ENCODE measurements at regions not wholly inside any gene's neighbourhood (a gene's known extent, or its start where the extent isn't known, plus 50 kb on each side); places are given as distances from the start of the nearest gene placed in this dataset.

DNA sequence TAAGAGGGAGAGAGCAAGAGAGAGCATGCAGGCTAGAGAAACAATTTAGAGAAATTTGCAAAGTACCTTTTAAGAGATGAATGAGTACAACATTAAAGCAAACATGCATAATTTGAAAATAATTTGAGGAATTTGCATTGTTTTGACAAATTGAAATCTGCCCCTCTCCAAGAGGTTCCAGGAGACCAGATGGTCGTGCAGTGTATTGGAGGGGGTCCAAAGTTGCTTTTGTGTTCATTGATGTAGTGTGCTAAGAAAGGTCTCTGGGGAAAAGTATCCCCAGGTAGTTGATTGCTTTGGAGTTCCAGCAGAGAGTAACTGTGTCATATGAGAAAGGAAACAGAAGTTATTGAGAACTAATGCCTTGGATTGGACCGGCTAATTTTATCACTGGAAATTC, 635.0 kb upstream of the TENM3 start:
- Histone ChIP-seq H3K27me3 (replicated peaks; ENCODE audit: control insufficient read depth, insufficient read depth, low read length) (no peaks in the 10 kb centered on the region), H3K36me3 (ENCODE audit: control insufficient read depth, insufficient read depth, low read length) (no peaks in the 10 kb centered on the region), H3K4me3 (replicated peaks; ENCODE audit: low read depth, low read length) (no peak overlapping the region)
- TF ChIP-seq, protein P1, sequence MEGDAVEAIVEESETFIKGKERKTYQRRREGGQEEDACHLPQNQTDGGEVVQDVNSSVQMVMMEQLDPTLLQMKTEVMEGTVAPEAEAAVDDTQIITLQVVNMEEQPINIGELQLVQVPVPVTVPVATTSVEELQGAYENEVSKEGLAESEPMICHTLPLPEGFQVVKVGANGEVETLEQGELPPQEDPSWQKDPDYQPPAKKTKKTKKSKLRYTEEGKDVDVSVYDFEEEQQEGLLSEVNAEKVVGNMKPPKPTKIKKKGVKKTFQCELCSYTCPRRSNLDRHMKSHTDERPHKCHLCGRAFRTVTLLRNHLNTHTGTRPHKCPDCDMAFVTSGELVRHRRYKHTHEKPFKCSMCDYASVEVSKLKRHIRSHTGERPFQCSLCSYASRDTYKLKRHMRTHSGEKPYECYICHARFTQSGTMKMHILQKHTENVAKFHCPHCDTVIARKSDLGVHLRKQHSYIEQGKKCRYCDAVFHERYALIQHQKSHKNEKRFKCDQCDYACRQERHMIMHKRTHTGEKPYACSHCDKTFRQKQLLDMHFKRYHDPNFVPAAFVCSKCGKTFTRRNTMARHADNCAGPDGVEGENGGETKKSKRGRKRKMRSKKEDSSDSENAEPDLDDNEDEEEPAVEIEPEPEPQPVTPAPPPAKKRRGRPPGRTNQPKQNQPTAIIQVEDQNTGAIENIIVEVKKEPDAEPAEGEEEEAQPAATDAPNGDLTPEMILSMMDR (IDR thresholded peaks at IDR 0.05; ENCODE audit: insufficient read depth, low read length, poor library complexity, severe bottlenecking): no peak
- DNase-seq (ENCODE audit: extremely low read depth, insufficient read length): no peak

GRCh38 chr4:181611033-181611711, 632.0 kb upstream of the TENM3 start:
- TF ChIP-seq, protein P1 (IDR thresholded peaks at IDR 0.05; ENCODE audit: insufficient read depth, low read length, poor library complexity, severe bottlenecking): no peak
- Histone ChIP-seq H3K36me3 (ENCODE audit: control insufficient read depth, insufficient read depth, low read length) (no peaks in the 10 kb centered on the region), H3K4me3 (replicated peaks; ENCODE audit: low read depth, low read length) (no peak overlapping the region), H3K27me3 (replicated peaks; ENCODE audit: control insufficient read depth, insufficient read depth, low read length) (no peaks in the 10 kb centered on the region)
- no peak for DNase-seq (ENCODE audit: extremely low read depth, insufficient read length)

DNA sequence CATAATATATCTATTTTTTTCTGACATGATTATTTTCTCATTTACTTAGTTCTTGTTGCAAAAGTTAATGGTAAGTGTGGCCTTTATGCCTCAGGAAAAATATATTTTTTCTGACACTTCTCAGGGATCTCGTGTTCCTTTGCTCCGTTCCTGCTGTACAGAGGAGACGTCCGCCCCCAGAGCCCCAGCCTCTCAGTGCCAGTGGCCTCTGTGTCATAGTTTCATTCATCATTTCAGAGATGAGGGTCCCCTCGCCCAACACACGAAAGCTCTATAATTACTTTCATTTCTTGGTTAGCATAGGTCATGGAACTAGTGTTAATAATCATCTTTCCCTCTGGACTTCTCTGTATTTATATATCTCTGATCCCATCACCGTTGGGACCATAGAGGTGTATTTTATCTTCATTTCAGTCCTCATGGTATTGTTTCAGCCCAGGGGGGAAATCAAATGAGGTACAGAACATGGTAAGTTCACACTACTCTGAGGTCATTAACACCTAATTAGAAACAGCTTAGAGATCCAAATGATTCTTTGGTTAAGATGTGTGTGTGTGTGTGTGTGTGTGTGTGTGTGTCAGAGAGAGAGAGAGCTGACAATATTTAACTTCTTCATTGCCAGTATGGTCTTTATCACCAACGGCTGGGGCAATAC, 631.1 kb upstream of the TENM3 start:
- Histone ChIP-seq H3K4me3 (replicated peaks; ENCODE audit: low read depth, low read length) (no peak overlapping the region), H3K36me3 (ENCODE audit: control insufficient read depth, insufficient read depth, low read length) (no peaks in the 10 kb centered on the region), H3K27me3 (replicated peaks; ENCODE audit: control insufficient read depth, insufficient read depth, low read length) (no peaks in the 10 kb centered on the region)
- DNase-seq (ENCODE audit: extremely low read depth, insufficient read length): no peak
- TF ChIP-seq, protein P1 (IDR thresholded peaks at IDR 0.05; ENCODE audit: insufficient read depth, low read length, poor library complexity, severe bottlenecking): no peak

GRCh38 chr4:181613200-181613599, 630.0 kb upstream of the TENM3 start:
- H3K36me3 ChIP-seq (ENCODE audit: control insufficient read depth, insufficient read depth, low read length): no peaks in the 10 kb centered on the region
- no peak for DNase-seq (ENCODE audit: extremely low read depth, insufficient read length)
- no peaks in the 10 kb centered on the region for H3K27me3 ChIP-seq (replicated peaks; ENCODE audit: control insufficient read depth, insufficient read depth, low read length)
- no peak overlapping the region for H3K4me3 ChIP-seq (replicated peaks; ENCODE audit: low read depth, low read length)
- TF ChIP-seq, protein P1 (IDR thresholded peaks at IDR 0.05; ENCODE audit: insufficient read depth, low read length, poor library complexity, severe bottlenecking): no peak

DNA sequence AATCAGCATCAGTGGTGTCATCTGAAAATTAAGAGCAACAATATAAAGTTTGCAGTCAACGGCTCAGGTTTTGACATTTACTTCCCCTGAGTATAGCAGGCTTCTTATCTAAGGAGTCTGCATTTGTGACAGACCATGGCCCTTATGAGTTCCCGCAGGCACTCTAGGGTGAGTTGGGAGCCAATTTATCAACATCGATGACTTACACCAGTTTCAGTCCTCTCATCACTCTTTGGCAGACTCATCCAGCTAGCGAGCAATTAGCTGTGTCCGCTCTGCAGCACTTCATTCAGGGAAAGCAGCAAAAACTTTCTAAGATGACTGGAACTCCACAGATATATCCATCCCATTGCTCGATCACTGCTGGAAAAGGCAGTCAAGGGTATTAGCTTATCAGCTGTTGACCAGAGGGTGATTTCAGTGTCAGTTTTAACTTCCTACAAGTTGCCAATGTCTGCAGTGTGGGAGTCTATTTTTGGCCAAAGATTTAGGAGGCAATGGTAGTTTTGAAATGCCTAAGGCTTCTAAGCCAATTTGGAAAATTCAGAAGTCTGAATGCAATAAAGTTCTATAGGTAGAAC, 625.1 kb upstream of the TENM3 start:
- no peak overlapping the region for H3K4me3 ChIP-seq (replicated peaks; ENCODE audit: low read depth, low read length)
- DNase-seq (ENCODE audit: extremely low read depth, insufficient read length): no peak
- TF ChIP-seq, protein P1 (IDR thresholded peaks at IDR 0.05; ENCODE audit: insufficient read depth, low read length, poor library complexity, severe bottlenecking): no peak

More for the DNA sequence above, 625.1 kb upstream of the TENM3 start:
- H3K36me3 ChIP-seq (ENCODE audit: control insufficient read depth, insufficient read depth, low read length): no peaks in the 10 kb centered on the region
- H3K27me3 ChIP-seq (replicated peaks; ENCODE audit: control insufficient read depth, insufficient read depth, low read length): no peaks in the 10 kb centered on the region
